GM12878 (cell line): ENCODE measurements at regions not wholly inside any gene's neighbourhood (a gene's known extent, or its start where the extent isn't known, plus 50 kb on each side); places are given as distances from the start of the nearest gene placed in this dataset.

Experiments
- ATAC-seq: fragments of 200-7000 bp; cut with Tn5 transposase; 3 replicates; pipeline ENCODE4 v1.9.1; 2020; ENCODE audit warnings: mild to moderate bottlenecking, moderate library complexity
- BruUV-seq: library from RNA; stranded (reverse); fragments of 400-500 nt; replicated peaks from 2 replicates; lab custom pipeline; 2021; lab: Mats Ljungman, UMichigan
- CTCF ChIA-PET: fragments of 300-600 bp; sonication (Branson Sonifier 250); formaldehyde crosslinking; extraction: SDS; loops from one replicate; lab custom pipeline; 2021; ENCODE audit warnings: inconsistent platforms; lab: Yijun Ruan, JAX
- POLR2A ChIA-PET: fragments of 350-600 bp; formaldehyde crosslinking; extraction: SDS; loops from one replicate; lab custom pipeline; 2021; ENCODE audit warnings: inconsistent platforms; lab: Charles Lee
- RAD21 ChIA-PET: fragments of 300-600 bp; sonication (Branson Sonifier 250); formaldehyde crosslinking; loops from one replicate; lab custom pipeline; 2023; ENCODE audit warnings: antibody characterized with exemption; ENCODE audit not compliant: unreplicated experiment; lab: Charles Lee
- SMC1A ChIA-PET: fragments of 300-600 bp; sonication (Branson Sonifier 250); formaldehyde crosslinking; loops from one replicate; lab custom pipeline; 2023; ENCODE audit not compliant: unreplicated experiment, uncharacterized antibody; lab: Charles Lee
- DNase-seq: peaks from one replicate; pipeline ENCODE4 v3.0.0-alpha.2; 2011; ENCODE audit warnings: low read depth, low spot score
- FAIRE-seq: peaks from 3 replicates; lab custom pipeline; 2011; peaks lifted over from hg19 to GRCh38; lab: Jason Lieb, UNC
- H2AFZ ChIP-seq: 2 replicates; pipeline ENCODE4 v1.6.0; 2011; ENCODE audit warnings: low read depth, low read length, control low read depth; ENCODE audit not compliant: control insufficient read depth
- H3K27ac ChIP-seq: 2 replicates; pipeline ENCODE4 v1.5.1; 2011; ENCODE audit warnings: control low read depth; ENCODE audit not compliant: control insufficient read depth, insufficient read depth
- H3K27me3 ChIP-seq, 2 experiments: replicated peaks in 1 of 2; 2 replicates each; pipeline versions ENCODE4 v1.6.0 to v1.6.1; 2011; ENCODE audit warnings: low read length in 1 of 2; ENCODE audit not compliant: control insufficient read depth in 2 of 2, insufficient read depth in 2 of 2
- H3K36me3 ChIP-seq, 2 experiments: 2 replicates each; pipeline ENCODE4 v1.5.1; 2011; ENCODE audit warnings: low read length in 1 of 2; ENCODE audit not compliant: control insufficient read depth in 2 of 2, insufficient read depth in 2 of 2
- H3K4me1 ChIP-seq: 2 replicates; pipeline ENCODE4 v1.6.1; 2011; ENCODE audit warnings: mild to moderate bottlenecking, low read length, moderate library complexity, mixed read lengths; ENCODE audit not compliant: control insufficient read depth, insufficient read depth
- H3K4me2 ChIP-seq: 2 replicates; pipeline ENCODE4 v1.6.0; 2011; ENCODE audit warnings: control low read depth; ENCODE audit not compliant: control insufficient read depth, insufficient read depth
- H3K4me3 ChIP-seq: fragments of 200-600 bp; sonication (generic); 2 replicates; pipeline ENCODE4 v1.5.1; 2016
- H3K79me2 ChIP-seq: 2 replicates; pipeline ENCODE4 v1.6.0; 2011; ENCODE audit warnings: low read length; ENCODE audit not compliant: control insufficient read depth, insufficient read depth
- H3K9ac ChIP-seq: 2 replicates; pipeline ENCODE4 v1.8.0; 2011; ENCODE audit warnings: low read length, control low read depth, mixed read lengths; ENCODE audit not compliant: control insufficient read depth, insufficient read depth
- H3K9me3 ChIP-seq: replicated peaks from 3 replicates; pipeline ENCODE4 v1.5.1; 2011; ENCODE audit warnings: mild to moderate bottlenecking, low read length; ENCODE audit not compliant: control insufficient read depth, insufficient read depth
- H4K20me1 ChIP-seq: 2 replicates; pipeline ENCODE4 v1.6.0; 2011; ENCODE audit not compliant: control insufficient read depth, insufficient read depth
- CEBPB ChIP-seq, 2 experiments: fragments of 150-350 bp in 1 of 2; IDR thresholded peaks; 2 replicates each; pipeline ENCODE4 v1.6.1; 2012 to 2014; ENCODE audit warnings: low read depth in 2 of 2, low read length in 2 of 2, borderline replicate concordance in 1 of 2, inconsistent platforms in 1 of 2
- DPF2 ChIP-seq: fragments of 450-650 bp; IDR thresholded peaks from 2 replicates; pipeline ENCODE4 v1.6.1; 2017; ENCODE audit warnings: mild to moderate bottlenecking
- ELK1 ChIP-seq: IDR thresholded peaks from 2 replicates; pipeline ENCODE4 v1.6.1; 2012; ENCODE audit warnings: low read depth, low read length, improper control_type of control experiment
- IKZF1 ChIP-seq: fragments of 450-650 bp; conservative IDR thresholded peaks from 2 replicates; pipeline ENCODE4 v1.6.1; 2017; ENCODE audit warnings: antibody characterized with exemption, mild to moderate bottlenecking
- MTA2 ChIP-seq: fragments of 450-650 bp; IDR thresholded peaks from 2 replicates; pipeline ENCODE4 v1.6.1; 2016; ENCODE audit warnings: low read depth, mild to moderate bottlenecking, moderate library complexity
- MYB ChIP-seq: fragments of 150-350 bp; IDR thresholded peaks from 2 replicates; pipeline ENCODE4 v1.6.1; 2014; ENCODE audit warnings: mild to moderate bottlenecking, low read depth, low read length, borderline replicate concordance
- RELA ChIP-seq: fragments of 450-650 bp; IDR thresholded peaks from 2 replicates; pipeline ENCODE4 v1.8.0; 2014; ENCODE audit warnings: borderline replicate concordance; ENCODE audit not compliant: partially characterized antibody
- USF1 ChIP-seq: IDR thresholded peaks from 2 replicates; pipeline ENCODE4 v1.6.1; 2011; ENCODE audit warnings: borderline replicate concordance, low read depth, mild to moderate bottlenecking, moderate library complexity, mixed read lengths, low read length; ENCODE audit not compliant: insufficient read depth; ENCODE audit errors: extremely low read length
- WRNIP1 ChIP-seq: IDR thresholded peaks from 2 replicates; pipeline ENCODE4 v1.6.1; 2011; ENCODE audit warnings: low read depth, low read length, improper control_type of control experiment, borderline replicate concordance
- ZBTB4 ChIP-seq: fragments of 450-650 bp; formaldehyde crosslinking; IDR thresholded peaks from 2 replicates; pipeline ENCODE4 v1.4.0; 2022; ENCODE audit warnings: mild to moderate bottlenecking, moderate library complexity
- ZNF274 ChIP-seq: IDR thresholded peaks from one replicate; pipeline ENCODE4 v1.8.0; 2011; ENCODE audit not compliant: insufficient read length, insufficient read depth
- WGBS: methylation state at CpG from one replicate; pipeline ENCODE4 v1.1.6; 2016; ENCODE audit warnings: low lambda C conversion rate; ENCODE audit not compliant: insufficient replicate concordance, insufficient coverage; ENCODE audit errors: missing lambda C conversion rate; 5-methylcytosine and 5-hydroxymethylcytosine counted together
- in situ Hi-C: fragments of 300-500 bp; cut with MboI; formaldehyde crosslinking; loops from 9 replicates; pipeline ENCODE4 v1.14.3; 2018; ENCODE audit warnings: mixed read lengths
- intact Hi-C: fragments of 100-400 bp; cut with micrococcal nuclease; formaldehyde crosslinking; loops from one replicate; pipeline ENCODE4 v1.14.2; 2022; ENCODE audit not compliant: unreplicated experiment
- TF ChIP-seq, protein P1 (sequence below): fragments of 450-650 bp; IDR thresholded peaks from 2 replicates; pipeline ENCODE4 v1.6.1; 2018; ENCODE audit warnings: borderline replicate concordance, mild to moderate bottlenecking; ENCODE audit not compliant: partially characterized antibody

DNA sequence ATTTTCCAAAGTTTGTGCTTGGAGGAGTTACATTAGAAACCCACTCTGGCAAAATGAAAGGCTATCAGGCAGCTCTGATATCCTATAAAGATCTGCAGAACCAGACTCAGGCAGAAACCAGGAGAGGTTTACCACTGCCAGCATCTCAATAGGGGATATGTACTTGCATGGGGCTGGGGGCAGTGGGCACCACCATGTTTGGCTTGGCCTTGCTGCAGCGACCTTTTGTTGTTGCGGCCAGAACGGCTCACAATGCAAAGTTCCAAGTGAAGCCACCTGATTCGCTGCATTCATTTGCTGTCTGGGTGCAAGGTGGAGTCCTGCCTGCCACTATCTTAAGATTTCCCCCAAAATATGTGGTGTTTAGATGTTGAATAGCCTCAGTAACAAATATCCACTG lies 81.3 kb downstream of the COPS8 start:
- DNase-seq (no peak), ATAC-seq (no peak), FAIRE-seq (no peak)
- in situ Hi-C loops = no loop called here
- SMC1A ChIA-PET = no interaction called here
- CTCF ChIA-PET = interaction anchor here (0.6 kb wide), 1 partner anchor 308 kb away, joined by 3 read pairs; no protein-coding TSS in a partner anchor
- Histone ChIP-seq H3K79me2 (no peaks in the 10 kb centered on the region), H3K4me1 (no peaks in the 10 kb centered on the region), H3K4me3 (no peak overlapping the region), H3K4me2 (no peak overlapping the region), H2AFZ (no peak overlapping the region), H3K36me3 (no peaks in the 10 kb centered on the region), H3K9me3 (no peaks in the 10 kb centered on the region), H3K27ac (no peak overlapping the region), H3K9ac (no peak overlapping the region), H4K20me1 (no peaks in the 10 kb centered on the region), H3K27me3 (peaks cover 0 to 2% of the 10 kb centered on the region in 2 experiments; a peak in 1 of 4 replicates)
- WGBS = 78% methylated on average over 4 of the region's 4 CpGs
- POLR2A ChIA-PET = no interaction called here
- RAD21 ChIA-PET = no interaction called here
- intact Hi-C loops = no loop called here
- BruUV-seq = no TSS peak
- TF ChIP-seq ZNF274 = no peak
- TF ChIP-seq ELK1 = no peak
- no peak for TF ChIP-seq MYB
- TF ChIP-seq IKZF1 = no peak
- no peak for TF ChIP-seq CEBPB (IDR thresholded peaks at IDR 0.05; ENCODE audit: borderline replicate concordance in 1 of 2, low read depth in 2 of 2, low read length in 2 of 2)
- no peak for TF ChIP-seq WRNIP1
- no peak for TF ChIP-seq MTA2
- no peak for TF ChIP-seq USF1
- no peak for TF ChIP-seq DPF2
- TF ChIP-seq ZBTB4 = no peak
- TF ChIP-seq RELA = no peak
- TF ChIP-seq, protein P1, sequence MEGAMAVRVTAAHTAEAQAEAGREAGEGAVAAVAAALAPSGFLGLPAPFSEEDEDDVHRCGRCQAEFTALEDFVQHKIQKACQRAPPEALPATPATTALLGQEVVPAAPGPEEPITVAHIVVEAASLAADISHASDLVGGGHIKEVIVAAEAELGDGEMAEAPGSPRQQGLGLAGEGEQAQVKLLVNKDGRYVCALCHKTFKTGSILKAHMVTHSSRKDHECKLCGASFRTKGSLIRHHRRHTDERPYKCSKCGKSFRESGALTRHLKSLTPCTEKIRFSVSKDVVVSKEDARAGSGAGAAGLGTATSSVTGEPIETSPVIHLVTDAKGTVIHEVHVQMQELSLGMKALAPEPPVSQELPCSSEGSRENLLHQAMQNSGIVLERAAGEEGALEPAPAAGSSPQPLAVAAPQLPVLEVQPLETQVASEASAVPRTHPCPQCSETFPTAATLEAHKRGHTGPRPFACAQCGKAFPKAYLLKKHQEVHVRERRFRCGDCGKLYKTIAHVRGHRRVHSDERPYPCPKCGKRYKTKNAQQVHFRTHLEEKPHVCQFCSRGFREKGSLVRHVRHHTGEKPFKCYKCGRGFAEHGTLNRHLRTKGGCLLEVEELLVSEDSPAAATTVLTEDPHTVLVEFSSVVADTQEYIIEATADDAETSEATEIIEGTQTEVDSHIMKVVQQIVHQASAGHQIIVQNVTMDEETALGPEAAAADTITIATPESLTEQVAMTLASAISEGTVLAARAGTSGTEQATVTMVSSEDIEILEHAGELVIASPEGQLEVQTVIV = no peak
